GM23338 (cell line): ENCODE measurements at regions not wholly inside any gene's neighbourhood (a gene's known extent, or its start where the extent isn't known, plus 50 kb on each side); places are given as distances from the start of the nearest gene placed in this dataset.

Source experiments
- ATAC-seq: fragments of 200-7000 bp; cut with Tn5 transposase; 3 replicates; pipeline ENCODE4 v1.9.1; 2020
- DNase-seq: peaks from one replicate; pipeline ENCODE4 v3.0.0-alpha.2; 2015; ENCODE audit warnings: low spot score
- H2AFZ ChIP-seq: fragments of 200-600 bp; sonication (generic); 2 replicates; pipeline ENCODE4 v1.8.0; 2016; ENCODE audit warnings: antibody characterized with exemption, mild to moderate bottlenecking, moderate library complexity
- H3F3A ChIP-seq: fragments of 200-600 bp; sonication (generic); replicated peaks from 2 replicates; pipeline ENCODE4 v1.8.0; 2017; ENCODE audit warnings: antibody characterized with exemption, mixed run types, low read depth
- H3K27ac ChIP-seq: fragments of 200-600 bp; sonication (generic); 2 replicates; pipeline ENCODE4 v1.6.1; 2016; ENCODE audit warnings: low read depth
- H3K27me3 ChIP-seq: fragments of 200-600 bp; sonication (generic); 2 replicates; pipeline ENCODE4 v1.8.0; 2016; ENCODE audit warnings: mild to moderate bottlenecking, mixed run types, moderate library complexity; ENCODE audit not compliant: insufficient read depth
- H3K36me3 ChIP-seq: fragments of 200-600 bp; sonication (generic); 2 replicates; pipeline ENCODE4 v1.8.0; 2016; ENCODE audit warnings: mild to moderate bottlenecking; ENCODE audit not compliant: insufficient read depth
- H3K4me1 ChIP-seq: fragments of 200-600 bp; sonication (generic); 2 replicates; pipeline ENCODE4 v1.8.0; 2016; ENCODE audit warnings: mild to moderate bottlenecking, moderate library complexity; ENCODE audit not compliant: insufficient read depth
- H3K4me2 ChIP-seq: fragments of 200-600 bp; sonication (generic); 2 replicates; pipeline ENCODE4 v1.7.1; 2017; ENCODE audit warnings: mixed run types
- H3K4me3 ChIP-seq: fragments of 200-600 bp; sonication (generic); 2 replicates; pipeline ENCODE4 v1.6.1; 2016; ENCODE audit warnings: mixed run types
- H3K79me2 ChIP-seq: fragments of 200-600 bp; sonication (generic); replicated peaks from 2 replicates; pipeline ENCODE4 v1.8.0; 2017; ENCODE audit warnings: mild to moderate bottlenecking; ENCODE audit not compliant: insufficient read depth
- H3K9me2 ChIP-seq: fragments of 200-600 bp; sonication (generic); 2 replicates; pipeline ENCODE4 v1.8.0; 2017; ENCODE audit not compliant: insufficient read depth
- H4K20me1 ChIP-seq: fragments of 200-600 bp; sonication (generic); replicated peaks from 2 replicates; pipeline ENCODE4 v1.8.0; 2017; ENCODE audit warnings: mild to moderate bottlenecking; ENCODE audit not compliant: insufficient read depth
- H3K27ac Mint-ChIP-seq: 2 replicates; pipeline ENCODE4 v1.8.0; 2020; ENCODE audit warnings: inconsistent platforms, mild to moderate bottlenecking, moderate library complexity, mixed read lengths
- H3K27me3 Mint-ChIP-seq: 3 replicates; pipeline ENCODE4 v1.8.0; 2022; ENCODE audit warnings: low read depth, mild to moderate bottlenecking, moderate library complexity, mixed read lengths, inconsistent platforms; ENCODE audit not compliant: insufficient read depth, poor library complexity
- H3K36me3 Mint-ChIP-seq: 3 replicates; pipeline ENCODE4 v1.8.0; 2021; ENCODE audit warnings: low read depth, mild to moderate bottlenecking, inconsistent platforms, moderate library complexity, mixed read lengths
- H3K4me1 Mint-ChIP-seq: 3 replicates; pipeline ENCODE4 v1.8.0; 2020; ENCODE audit warnings: mild to moderate bottlenecking, inconsistent platforms, mixed read lengths
- H3K4me3 Mint-ChIP-seq: 3 replicates; pipeline ENCODE4 v1.8.0; 2021; ENCODE audit warnings: moderate library complexity, mild to moderate bottlenecking, inconsistent platforms, mixed read lengths
- H3K9me3 Mint-ChIP-seq: 3 replicates; pipeline ENCODE4 v1.8.0; 2020; ENCODE audit warnings: moderate library complexity, mild to moderate bottlenecking, inconsistent platforms, mixed read lengths
- CREB1 ChIP-seq: fragments of 250-450 bp; sonication (Bioruptor Pico); IDR thresholded peaks from 2 replicates; pipeline ENCODE4 v1.5.0; 2020; ENCODE audit warnings: low read depth, mild to moderate bottlenecking, moderate library complexity
- CTCF ChIP-seq, 2 experiments: fragments of 200-600 bp in 1 of 2; sonication (generic) in 1 of 2; conservative IDR thresholded peaks; 2 replicates each; pipeline versions ENCODE4 v1.5.1 to v1.6.1; 2016 to 2017; ENCODE audit warnings: antibody characterized with exemption in 2 of 2, low read depth in 2 of 2, mild to moderate bottlenecking in 2 of 2, moderate library complexity in 1 of 2
- ETS1 ChIP-seq: IDR thresholded peaks from 2 replicates; pipeline ENCODE4 v1.6.1; 2016; ENCODE audit warnings: antibody characterized with exemption
- EZH2 ChIP-seq: fragments of 200-600 bp; sonication (generic); IDR thresholded peaks from one replicate; pipeline ENCODE4 v1.8.0; 2017; ENCODE audit warnings: antibody characterized with exemption, mild to moderate bottlenecking, low read depth; ENCODE audit not compliant: unreplicated experiment
- EZH2phosphoT487 ChIP-seq: fragments of 200-600 bp; sonication (generic); IDR thresholded peaks from one replicate; pipeline ENCODE4 v1.8.1; 2018; ENCODE audit warnings: antibody characterized with exemption; ENCODE audit not compliant: unreplicated experiment
- JUNB ChIP-seq: IDR thresholded peaks from one replicate; pipeline ENCODE4 v1.6.1; 2016; ENCODE audit warnings: antibody characterized with exemption; ENCODE audit not compliant: unreplicated experiment
- NANOG ChIP-seq: IDR thresholded peaks from 2 replicates; pipeline ENCODE4 v1.6.1; 2016; ENCODE audit warnings: antibody characterized with exemption, borderline replicate concordance
- POLR2AphosphoS5 ChIP-seq: IDR thresholded peaks from 2 replicates; pipeline ENCODE4 v1.6.1; 2016; ENCODE audit warnings: antibody characterized with exemption, low read depth
- STAT1 ChIP-seq: IDR thresholded peaks from one replicate; pipeline ENCODE4 v1.6.1; 2016; ENCODE audit warnings: antibody characterized with exemption; ENCODE audit not compliant: unreplicated experiment
- ZNF114 ChIP-seq: fragments of 250-450 bp; sonication (Bioruptor Pico); IDR thresholded peaks from 2 replicates; pipeline ENCODE4 v1.5.0; 2020; ENCODE audit warnings: mild to moderate bottlenecking, moderate library complexity
- ZNF331 ChIP-seq: fragments of 250-450 bp; sonication (Bioruptor Pico); IDR thresholded peaks from 2 replicates; pipeline ENCODE4 v1.5.0; 2020; ENCODE audit warnings: low read depth, mild to moderate bottlenecking, moderate library complexity
- ZNF462 ChIP-seq: fragments of 250-450 bp; sonication (Bioruptor Pico); IDR thresholded peaks from 2 replicates; pipeline ENCODE4 v1.5.0; 2020; ENCODE audit warnings: mild to moderate bottlenecking, moderate library complexity
- TF ChIP-seq, protein P1 (sequence below): IDR thresholded peaks from one replicate; pipeline ENCODE4 v1.6.1; 2018; ENCODE audit warnings: antibody characterized with exemption; ENCODE audit not compliant: unreplicated experiment

GRCh38 chr7:136104269-136104603 lies 127.1 kb upstream of the MTPN start:
- TF ChIP-seq, protein P1, sequence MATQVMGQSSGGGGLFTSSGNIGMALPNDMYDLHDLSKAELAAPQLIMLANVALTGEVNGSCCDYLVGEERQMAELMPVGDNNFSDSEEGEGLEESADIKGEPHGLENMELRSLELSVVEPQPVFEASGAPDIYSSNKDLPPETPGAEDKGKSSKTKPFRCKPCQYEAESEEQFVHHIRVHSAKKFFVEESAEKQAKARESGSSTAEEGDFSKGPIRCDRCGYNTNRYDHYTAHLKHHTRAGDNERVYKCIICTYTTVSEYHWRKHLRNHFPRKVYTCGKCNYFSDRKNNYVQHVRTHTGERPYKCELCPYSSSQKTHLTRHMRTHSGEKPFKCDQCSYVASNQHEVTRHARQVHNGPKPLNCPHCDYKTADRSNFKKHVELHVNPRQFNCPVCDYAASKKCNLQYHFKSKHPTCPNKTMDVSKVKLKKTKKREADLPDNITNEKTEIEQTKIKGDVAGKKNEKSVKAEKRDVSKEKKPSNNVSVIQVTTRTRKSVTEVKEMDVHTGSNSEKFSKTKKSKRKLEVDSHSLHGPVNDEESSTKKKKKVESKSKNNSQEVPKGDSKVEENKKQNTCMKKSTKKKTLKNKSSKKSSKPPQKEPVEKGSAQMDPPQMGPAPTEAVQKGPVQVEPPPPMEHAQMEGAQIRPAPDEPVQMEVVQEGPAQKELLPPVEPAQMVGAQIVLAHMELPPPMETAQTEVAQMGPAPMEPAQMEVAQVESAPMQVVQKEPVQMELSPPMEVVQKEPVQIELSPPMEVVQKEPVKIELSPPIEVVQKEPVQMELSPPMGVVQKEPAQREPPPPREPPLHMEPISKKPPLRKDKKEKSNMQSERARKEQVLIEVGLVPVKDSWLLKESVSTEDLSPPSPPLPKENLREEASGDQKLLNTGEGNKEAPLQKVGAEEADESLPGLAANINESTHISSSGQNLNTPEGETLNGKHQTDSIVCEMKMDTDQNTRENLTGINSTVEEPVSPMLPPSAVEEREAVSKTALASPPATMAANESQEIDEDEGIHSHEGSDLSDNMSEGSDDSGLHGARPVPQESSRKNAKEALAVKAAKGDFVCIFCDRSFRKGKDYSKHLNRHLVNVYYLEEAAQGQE = no peak
- TF ChIP-seq JUNB (no peak), EZH2phosphoT487 (no peak), ZNF331 (CRISPR knock-in tag) (no peak), ZNF462 (CRISPR knock-in tag) (no peak), NANOG (no peak), STAT1 (no peak), POLR2AphosphoS5 (no peak), EZH2 (no peak), CTCF (conservative IDR thresholded peaks at IDR 0.05; ENCODE audit: low read depth in 2 of 2) (no peak), CREB1 (CRISPR knock-in tag) (no peak), ETS1 (no peak), ZNF114 (CRISPR knock-in tag) (no peak)
- H3K4me2 ChIP-seq = no peak overlapping the region
- H3K36me3 ChIP-seq = no peaks in the 10 kb centered on the region
- ATAC-seq (no peak), DNase-seq (no peak)
- Mint-ChIP-seq H3K9me3 (peaks cover 36% of the 10 kb centered on the region), H3K27ac (no peak overlapping the region), H3K27me3 (no peaks in the 10 kb centered on the region), H3K4me1 (no peaks in the 10 kb centered on the region), H3K4me3 (no peak overlapping the region), H3K36me3 (peaks cover 12% of the 10 kb centered on the region)
- H3K27ac ChIP-seq = no peak overlapping the region
- no peaks in the 10 kb centered on the region for H3K27me3 ChIP-seq
- no peaks in the 10 kb centered on the region for H4K20me1 ChIP-seq
- H3F3A ChIP-seq = no peaks in the 10 kb centered on the region
- H2AFZ ChIP-seq = no peak overlapping the region
- no peaks in the 10 kb centered on the region; the same call in 1 of the 2 replicates for H3K9me2 ChIP-seq
- no peak overlapping the region for H3K4me3 ChIP-seq
- no peaks in the 10 kb centered on the region for H3K79me2 ChIP-seq
- H3K4me1 ChIP-seq = no peaks in the 10 kb centered on the region
